ENCODE measurements at regions not wholly inside any gene's neighbourhood (a gene's known extent, or its start where the extent isn't known, plus 50 kb on each side); places are given as distances from the start of the nearest gene placed in this dataset.

- Histone ChIP-seq H3K9me3 (ENCODE audit: insufficient read depth, low read depth) (no peaks in the 10 kb centered on the region), H3F3A (ENCODE audit: insufficient read depth, low read depth) (no peaks in the 10 kb centered on the region), H3K36me3 (ENCODE audit: low read depth) (no peaks in the 10 kb centered on the region), H3K27me3 (ENCODE audit: insufficient read depth, low read depth) (peaks cover 3% of the 10 kb centered on the region; the same call in 1 of the 2 replicates), H3K27ac (no peak overlapping the region), H3K9me2 (ENCODE audit: insufficient read depth) (no peaks in the 10 kb centered on the region), H4K20me1 (ENCODE audit: insufficient read depth) (no peaks in the 10 kb centered on the region), H3K79me2 (ENCODE audit: low read depth) (no peaks in the 10 kb centered on the region), H2AFZ (no peak overlapping the region), H3K4me2 (no peak overlapping the region), H3K4me3 (no peak overlapping the region), H3K4me1 (replicated peaks; ENCODE audit: insufficient read depth) (no peaks in the 10 kb centered on the region)
- CTCF ChIA-PET = no interaction called here
- no peak for DNase-seq
- TF ChIP-seq EZH2 (IDR thresholded peaks at IDR 0.05; ENCODE audit: low read depth) = no peak
- TF ChIP-seq, protein P1, sequence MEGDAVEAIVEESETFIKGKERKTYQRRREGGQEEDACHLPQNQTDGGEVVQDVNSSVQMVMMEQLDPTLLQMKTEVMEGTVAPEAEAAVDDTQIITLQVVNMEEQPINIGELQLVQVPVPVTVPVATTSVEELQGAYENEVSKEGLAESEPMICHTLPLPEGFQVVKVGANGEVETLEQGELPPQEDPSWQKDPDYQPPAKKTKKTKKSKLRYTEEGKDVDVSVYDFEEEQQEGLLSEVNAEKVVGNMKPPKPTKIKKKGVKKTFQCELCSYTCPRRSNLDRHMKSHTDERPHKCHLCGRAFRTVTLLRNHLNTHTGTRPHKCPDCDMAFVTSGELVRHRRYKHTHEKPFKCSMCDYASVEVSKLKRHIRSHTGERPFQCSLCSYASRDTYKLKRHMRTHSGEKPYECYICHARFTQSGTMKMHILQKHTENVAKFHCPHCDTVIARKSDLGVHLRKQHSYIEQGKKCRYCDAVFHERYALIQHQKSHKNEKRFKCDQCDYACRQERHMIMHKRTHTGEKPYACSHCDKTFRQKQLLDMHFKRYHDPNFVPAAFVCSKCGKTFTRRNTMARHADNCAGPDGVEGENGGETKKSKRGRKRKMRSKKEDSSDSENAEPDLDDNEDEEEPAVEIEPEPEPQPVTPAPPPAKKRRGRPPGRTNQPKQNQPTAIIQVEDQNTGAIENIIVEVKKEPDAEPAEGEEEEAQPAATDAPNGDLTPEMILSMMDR (conservative IDR thresholded peaks at IDR 0.05) = no peak
- intact Hi-C loops (cut with micrococcal nuclease; ENCODE audit: unreplicated experiment) = no loop called here
- BruUV-seq (replicated peaks) = no TSS peak
- POLR2A ChIA-PET (ENCODE audit: unreplicated experiment) = no interaction called here
Measured at GRCh38 chr9:19701274-19701673, 87.6 kb downstream of the SLC24A2 start.

GRCh38 chr9:19700699-19701098 lies 88.1 kb downstream of the SLC24A2 start:
- CTCF ChIA-PET = no interaction called here
- H4K20me1 ChIP-seq (ENCODE audit: insufficient read depth) = no peaks in the 10 kb centered on the region
- H3K36me3 ChIP-seq (ENCODE audit: low read depth) = no peaks in the 10 kb centered on the region
- DNase-seq = no peak
- no peaks in the 10 kb centered on the region for H3F3A ChIP-seq (ENCODE audit: insufficient read depth, low read depth)
- POLR2A ChIA-PET (ENCODE audit: unreplicated experiment) = no interaction called here
- H3K27ac ChIP-seq = no peak overlapping the region
- no peaks in the 10 kb centered on the region for H3K9me2 ChIP-seq (ENCODE audit: insufficient read depth)
- H3K4me2 ChIP-seq = no peak overlapping the region
- no peak for TF ChIP-seq EZH2 (IDR thresholded peaks at IDR 0.05; ENCODE audit: low read depth)
- TF ChIP-seq, protein P1 (conservative IDR thresholded peaks at IDR 0.05) = no peak
- H3K27me3 ChIP-seq (ENCODE audit: insufficient read depth, low read depth) = peaks cover 3% of the 10 kb centered on the region; the same call in 1 of the 2 replicates
- H3K4me1 ChIP-seq (replicated peaks; ENCODE audit: insufficient read depth) = no peaks in the 10 kb centered on the region
- H3K9me3 ChIP-seq (ENCODE audit: insufficient read depth, low read depth) = no peaks in the 10 kb centered on the region
- intact Hi-C loops (cut with micrococcal nuclease; ENCODE audit: unreplicated experiment) = no loop called here
- no peaks in the 10 kb centered on the region for H3K79me2 ChIP-seq (ENCODE audit: low read depth)
- no peak overlapping the region for H2AFZ ChIP-seq
- no TSS peak for BruUV-seq (replicated peaks)
- H3K4me3 ChIP-seq = no peak overlapping the region

GRCh38 chr9:19699756-19700155 lies 89.1 kb downstream of the SLC24A2 start:
- Histone ChIP-seq H3F3A (ENCODE audit: insufficient read depth, low read depth) (no peaks in the 10 kb centered on the region), H2AFZ (no peak overlapping the region), H3K79me2 (ENCODE audit: low read depth) (no peaks in the 10 kb centered on the region), H3K4me1 (replicated peaks; ENCODE audit: insufficient read depth) (no peaks in the 10 kb centered on the region), H3K4me3 (no peak overlapping the region), H4K20me1 (ENCODE audit: insufficient read depth) (no peaks in the 10 kb centered on the region), H3K27me3 (ENCODE audit: insufficient read depth, low read depth) (peaks cover 3% of the 10 kb centered on the region; the same call in 1 of the 2 replicates), H3K9me2 (ENCODE audit: insufficient read depth) (no peaks in the 10 kb centered on the region), H3K4me2 (no peak overlapping the region), H3K9me3 (ENCODE audit: insufficient read depth, low read depth) (no peaks in the 10 kb centered on the region), H3K36me3 (ENCODE audit: low read depth) (no peaks in the 10 kb centered on the region), H3K27ac (no peak overlapping the region)
- ChIA-PET CTCF (no interaction called here), POLR2A (ENCODE audit: unreplicated experiment) (no interaction called here)
- intact Hi-C loops (cut with micrococcal nuclease; ENCODE audit: unreplicated experiment) = no loop called here
- no peak for DNase-seq
- TF ChIP-seq, protein P1 (conservative IDR thresholded peaks at IDR 0.05) = no peak
- no peak for TF ChIP-seq EZH2 (IDR thresholded peaks at IDR 0.05; ENCODE audit: low read depth)
- BruUV-seq (replicated peaks) = no TSS peak

All from PC-9 (cell line).